GM23338 (cell line): ENCODE measurements at regions not wholly inside any gene's neighbourhood (a gene's known extent, or its start where the extent isn't known, plus 50 kb on each side); places are given as distances from the start of the nearest gene placed in this dataset.
A peak's percentile ranks its signal among the peaks of the same experiment; 100 is the strongest.

Experiments used
- CREB1 ChIP-seq: fragments of 250-450 bp; sonication (Bioruptor Pico); IDR thresholded peaks from 2 replicates; pipeline ENCODE4 v1.5.0; 2020; ENCODE audit warnings: low read depth, mild to moderate bottlenecking, moderate library complexity
- EZH2 ChIP-seq: fragments of 200-600 bp; sonication (generic); IDR thresholded peaks from one replicate; pipeline ENCODE4 v1.8.0; 2017; ENCODE audit warnings: antibody characterized with exemption, mild to moderate bottlenecking, low read depth; ENCODE audit not compliant: unreplicated experiment
- EZH2phosphoT487 ChIP-seq: fragments of 200-600 bp; sonication (generic); IDR thresholded peaks from one replicate; pipeline ENCODE4 v1.8.1; 2018; ENCODE audit warnings: antibody characterized with exemption; ENCODE audit not compliant: unreplicated experiment
- POLR2AphosphoS5 ChIP-seq: IDR thresholded peaks from 2 replicates; pipeline ENCODE4 v1.6.1; 2016; ENCODE audit warnings: antibody characterized with exemption, low read depth
- TF ChIP-seq, protein P1 (sequence below), 2 experiments: fragments of 200-600 bp in 1 of 2; sonication (generic) in 1 of 2; conservative IDR thresholded peaks; 2 replicates each; pipeline versions ENCODE4 v1.5.1 to v1.6.1; 2016 to 2017; ENCODE audit warnings: antibody characterized with exemption in 2 of 2, low read depth in 2 of 2, mild to moderate bottlenecking in 2 of 2, moderate library complexity in 1 of 2
- TF ChIP-seq, protein P2 (sequence below): IDR thresholded peaks from one replicate; pipeline ENCODE4 v1.6.1; 2018; ENCODE audit warnings: antibody characterized with exemption; ENCODE audit not compliant: unreplicated experiment
- TF ChIP-seq, protein P3 (sequence below): IDR thresholded peaks from 2 replicates; pipeline ENCODE4 v1.6.1; 2016; ENCODE audit warnings: antibody characterized with exemption

DNA sequence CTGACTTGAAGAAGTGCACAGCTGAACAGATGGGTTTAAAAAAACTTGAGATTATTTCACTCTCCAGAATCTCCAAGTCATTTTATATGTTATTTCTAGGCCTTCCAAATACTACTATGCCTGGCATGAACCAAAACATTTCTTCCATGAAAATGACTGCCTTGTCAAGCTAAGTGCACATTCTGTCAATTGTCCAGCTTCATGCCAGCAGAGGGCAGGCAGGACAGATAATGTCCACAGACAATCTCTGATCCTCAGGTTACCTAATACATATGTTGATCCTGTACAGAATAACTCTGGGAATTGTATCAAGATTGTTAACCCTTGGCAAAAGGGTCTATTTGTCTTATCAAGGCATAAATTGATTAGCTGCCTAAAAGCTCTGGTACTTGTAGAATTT is 229.5 kb downstream of the AASDHPPT start:
- TF ChIP-seq, protein P1, sequence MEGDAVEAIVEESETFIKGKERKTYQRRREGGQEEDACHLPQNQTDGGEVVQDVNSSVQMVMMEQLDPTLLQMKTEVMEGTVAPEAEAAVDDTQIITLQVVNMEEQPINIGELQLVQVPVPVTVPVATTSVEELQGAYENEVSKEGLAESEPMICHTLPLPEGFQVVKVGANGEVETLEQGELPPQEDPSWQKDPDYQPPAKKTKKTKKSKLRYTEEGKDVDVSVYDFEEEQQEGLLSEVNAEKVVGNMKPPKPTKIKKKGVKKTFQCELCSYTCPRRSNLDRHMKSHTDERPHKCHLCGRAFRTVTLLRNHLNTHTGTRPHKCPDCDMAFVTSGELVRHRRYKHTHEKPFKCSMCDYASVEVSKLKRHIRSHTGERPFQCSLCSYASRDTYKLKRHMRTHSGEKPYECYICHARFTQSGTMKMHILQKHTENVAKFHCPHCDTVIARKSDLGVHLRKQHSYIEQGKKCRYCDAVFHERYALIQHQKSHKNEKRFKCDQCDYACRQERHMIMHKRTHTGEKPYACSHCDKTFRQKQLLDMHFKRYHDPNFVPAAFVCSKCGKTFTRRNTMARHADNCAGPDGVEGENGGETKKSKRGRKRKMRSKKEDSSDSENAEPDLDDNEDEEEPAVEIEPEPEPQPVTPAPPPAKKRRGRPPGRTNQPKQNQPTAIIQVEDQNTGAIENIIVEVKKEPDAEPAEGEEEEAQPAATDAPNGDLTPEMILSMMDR (conservative IDR thresholded peaks at IDR 0.05; ENCODE audit: low read depth in 2 of 2) = peak in 1 of 2 experiments; percentile 25; a peak in 2 of 4 replicates
- TF ChIP-seq, protein P2, sequence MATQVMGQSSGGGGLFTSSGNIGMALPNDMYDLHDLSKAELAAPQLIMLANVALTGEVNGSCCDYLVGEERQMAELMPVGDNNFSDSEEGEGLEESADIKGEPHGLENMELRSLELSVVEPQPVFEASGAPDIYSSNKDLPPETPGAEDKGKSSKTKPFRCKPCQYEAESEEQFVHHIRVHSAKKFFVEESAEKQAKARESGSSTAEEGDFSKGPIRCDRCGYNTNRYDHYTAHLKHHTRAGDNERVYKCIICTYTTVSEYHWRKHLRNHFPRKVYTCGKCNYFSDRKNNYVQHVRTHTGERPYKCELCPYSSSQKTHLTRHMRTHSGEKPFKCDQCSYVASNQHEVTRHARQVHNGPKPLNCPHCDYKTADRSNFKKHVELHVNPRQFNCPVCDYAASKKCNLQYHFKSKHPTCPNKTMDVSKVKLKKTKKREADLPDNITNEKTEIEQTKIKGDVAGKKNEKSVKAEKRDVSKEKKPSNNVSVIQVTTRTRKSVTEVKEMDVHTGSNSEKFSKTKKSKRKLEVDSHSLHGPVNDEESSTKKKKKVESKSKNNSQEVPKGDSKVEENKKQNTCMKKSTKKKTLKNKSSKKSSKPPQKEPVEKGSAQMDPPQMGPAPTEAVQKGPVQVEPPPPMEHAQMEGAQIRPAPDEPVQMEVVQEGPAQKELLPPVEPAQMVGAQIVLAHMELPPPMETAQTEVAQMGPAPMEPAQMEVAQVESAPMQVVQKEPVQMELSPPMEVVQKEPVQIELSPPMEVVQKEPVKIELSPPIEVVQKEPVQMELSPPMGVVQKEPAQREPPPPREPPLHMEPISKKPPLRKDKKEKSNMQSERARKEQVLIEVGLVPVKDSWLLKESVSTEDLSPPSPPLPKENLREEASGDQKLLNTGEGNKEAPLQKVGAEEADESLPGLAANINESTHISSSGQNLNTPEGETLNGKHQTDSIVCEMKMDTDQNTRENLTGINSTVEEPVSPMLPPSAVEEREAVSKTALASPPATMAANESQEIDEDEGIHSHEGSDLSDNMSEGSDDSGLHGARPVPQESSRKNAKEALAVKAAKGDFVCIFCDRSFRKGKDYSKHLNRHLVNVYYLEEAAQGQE = no peak
- TF ChIP-seq EZH2 (no peak), POLR2AphosphoS5 (no peak), CREB1 (CRISPR knock-in tag) (no peak), EZH2phosphoT487 (no peak)
- TF ChIP-seq, protein P3, sequence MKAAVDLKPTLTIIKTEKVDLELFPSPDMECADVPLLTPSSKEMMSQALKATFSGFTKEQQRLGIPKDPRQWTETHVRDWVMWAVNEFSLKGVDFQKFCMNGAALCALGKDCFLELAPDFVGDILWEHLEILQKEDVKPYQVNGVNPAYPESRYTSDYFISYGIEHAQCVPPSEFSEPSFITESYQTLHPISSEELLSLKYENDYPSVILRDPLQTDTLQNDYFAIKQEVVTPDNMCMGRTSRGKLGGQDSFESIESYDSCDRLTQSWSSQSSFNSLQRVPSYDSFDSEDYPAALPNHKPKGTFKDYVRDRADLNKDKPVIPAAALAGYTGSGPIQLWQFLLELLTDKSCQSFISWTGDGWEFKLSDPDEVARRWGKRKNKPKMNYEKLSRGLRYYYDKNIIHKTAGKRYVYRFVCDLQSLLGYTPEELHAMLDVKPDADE = no peak
